Fibroblast of the aortic adventitia (primary cell): ENCODE measurements at regions not wholly inside any gene's neighbourhood (a gene's known extent, or its start where the extent isn't known, plus 50 kb on each side); places are given as distances from the start of the nearest gene placed in this dataset.

Source experiments
- DNase-seq: peaks from one replicate; pipeline ENCODE4 v3.0.0-alpha.2; 2010; ENCODE audit warnings: low read depth
- H3K4me3 ChIP-seq: 2 replicates; pipeline ENCODE4 v1.5.1; 2011; ENCODE audit warnings: low read depth, mild to moderate bottlenecking, control low read depth, low read length, moderate library complexity
- TF ChIP-seq, protein P1 (sequence below): IDR thresholded peaks from 2 replicates; pipeline ENCODE4 v1.5.1; 2011; ENCODE audit warnings: mild to moderate bottlenecking, low read length, control low read depth, inconsistent platforms; ENCODE audit not compliant: insufficient read depth

DNA sequence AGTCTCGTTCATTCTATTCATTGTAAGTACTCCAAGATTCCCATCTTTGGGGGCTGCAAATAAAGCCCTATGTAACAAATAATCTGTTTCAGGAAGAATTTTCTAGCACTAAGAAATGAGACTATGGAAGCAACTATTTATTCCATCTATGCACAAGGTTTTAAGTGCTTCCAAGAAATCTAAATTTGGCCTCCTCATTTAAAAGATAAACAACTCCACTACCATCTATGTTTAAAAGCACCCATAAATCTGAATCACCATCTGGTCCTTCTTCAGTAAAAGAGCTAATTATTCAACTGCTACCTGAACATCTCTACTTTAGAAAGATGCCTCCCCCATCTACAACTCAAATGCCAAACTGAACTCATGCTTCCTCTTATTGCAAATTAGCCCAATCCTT is 547.3 kb upstream of the LRRC4C start:
- TF ChIP-seq, protein P1, sequence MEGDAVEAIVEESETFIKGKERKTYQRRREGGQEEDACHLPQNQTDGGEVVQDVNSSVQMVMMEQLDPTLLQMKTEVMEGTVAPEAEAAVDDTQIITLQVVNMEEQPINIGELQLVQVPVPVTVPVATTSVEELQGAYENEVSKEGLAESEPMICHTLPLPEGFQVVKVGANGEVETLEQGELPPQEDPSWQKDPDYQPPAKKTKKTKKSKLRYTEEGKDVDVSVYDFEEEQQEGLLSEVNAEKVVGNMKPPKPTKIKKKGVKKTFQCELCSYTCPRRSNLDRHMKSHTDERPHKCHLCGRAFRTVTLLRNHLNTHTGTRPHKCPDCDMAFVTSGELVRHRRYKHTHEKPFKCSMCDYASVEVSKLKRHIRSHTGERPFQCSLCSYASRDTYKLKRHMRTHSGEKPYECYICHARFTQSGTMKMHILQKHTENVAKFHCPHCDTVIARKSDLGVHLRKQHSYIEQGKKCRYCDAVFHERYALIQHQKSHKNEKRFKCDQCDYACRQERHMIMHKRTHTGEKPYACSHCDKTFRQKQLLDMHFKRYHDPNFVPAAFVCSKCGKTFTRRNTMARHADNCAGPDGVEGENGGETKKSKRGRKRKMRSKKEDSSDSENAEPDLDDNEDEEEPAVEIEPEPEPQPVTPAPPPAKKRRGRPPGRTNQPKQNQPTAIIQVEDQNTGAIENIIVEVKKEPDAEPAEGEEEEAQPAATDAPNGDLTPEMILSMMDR, result no peak
- no peak for DNase-seq
- no peak overlapping the region for H3K4me3 ChIP-seq

DNA sequence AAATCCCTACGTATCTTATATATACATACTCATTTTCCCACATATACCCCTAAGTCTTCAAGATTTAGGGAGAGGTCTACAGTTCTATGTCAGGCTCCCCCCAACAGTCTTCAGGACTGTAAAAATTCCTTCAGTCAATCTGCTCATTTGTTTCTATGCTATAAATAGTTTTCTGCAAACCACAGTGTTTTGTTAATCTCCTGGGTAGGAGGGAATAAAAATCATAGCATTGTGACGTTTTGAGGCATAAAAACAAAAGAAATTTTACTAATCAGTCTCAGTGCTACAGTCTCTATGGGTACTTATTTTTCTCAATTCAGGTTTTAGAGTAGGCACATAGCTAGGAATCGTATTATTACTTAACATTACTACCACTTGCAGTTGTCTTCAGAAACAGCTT is 552.8 kb upstream of the LRRC4C start:
- TF ChIP-seq, protein P1, result no peak
- DNase-seq, result no peak

DNA sequence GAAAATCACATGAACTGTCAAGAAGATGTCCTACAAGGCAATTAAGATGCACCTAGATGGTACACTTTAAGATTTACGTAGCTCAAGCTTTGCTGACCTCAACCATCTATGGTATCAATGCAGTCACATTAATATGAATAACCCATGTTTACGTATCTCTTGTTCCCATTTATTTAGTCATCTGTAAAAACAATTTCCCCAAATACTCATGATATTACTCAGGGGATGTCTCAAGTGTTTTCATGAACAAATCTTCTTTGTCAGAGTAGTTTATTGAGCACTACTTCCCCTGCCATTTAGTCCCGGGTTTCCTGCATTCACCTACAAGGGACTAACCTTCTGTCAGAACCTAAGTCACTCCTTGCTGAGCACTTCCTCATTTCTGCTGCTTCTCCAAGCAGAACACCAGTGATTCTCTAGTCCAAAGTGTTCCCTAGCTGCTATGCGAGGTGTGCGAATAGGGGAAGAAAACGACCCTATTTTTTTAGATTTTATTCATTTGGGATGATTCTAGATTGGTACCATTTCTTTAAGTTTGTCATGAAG is 554.3 kb upstream of the LRRC4C start:
- TF ChIP-seq, protein P1, result no peak
- no peak for DNase-seq
- no peak overlapping the region for H3K4me3 ChIP-seq

More for the DNA sequence above, 552.8 kb upstream of the LRRC4C start:
- H3K4me3 ChIP-seq, result no peak overlapping the region

DNA sequence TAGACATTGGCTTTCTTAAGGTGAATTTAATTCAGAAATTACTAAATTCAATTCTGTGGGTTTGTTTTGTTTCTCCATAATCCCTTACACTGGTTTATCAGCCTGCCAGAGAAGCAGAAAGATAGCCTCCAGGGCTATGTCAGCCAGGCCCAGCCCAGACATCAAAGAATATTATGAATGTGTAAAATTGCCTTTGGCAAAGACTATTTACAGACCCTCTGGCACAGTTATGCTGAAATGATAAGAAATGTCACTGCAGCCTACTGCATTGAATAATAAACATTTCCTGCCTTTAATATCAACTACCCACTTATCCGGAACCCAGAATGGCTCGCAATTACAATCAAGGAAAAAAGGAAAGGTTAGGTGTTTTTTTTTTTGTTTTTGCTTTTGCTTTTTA is 562.5 kb upstream of the LRRC4C start:
- no peak overlapping the region for H3K4me3 ChIP-seq
- no peak for DNase-seq
- TF ChIP-seq, protein P1, result no peak

DNA sequence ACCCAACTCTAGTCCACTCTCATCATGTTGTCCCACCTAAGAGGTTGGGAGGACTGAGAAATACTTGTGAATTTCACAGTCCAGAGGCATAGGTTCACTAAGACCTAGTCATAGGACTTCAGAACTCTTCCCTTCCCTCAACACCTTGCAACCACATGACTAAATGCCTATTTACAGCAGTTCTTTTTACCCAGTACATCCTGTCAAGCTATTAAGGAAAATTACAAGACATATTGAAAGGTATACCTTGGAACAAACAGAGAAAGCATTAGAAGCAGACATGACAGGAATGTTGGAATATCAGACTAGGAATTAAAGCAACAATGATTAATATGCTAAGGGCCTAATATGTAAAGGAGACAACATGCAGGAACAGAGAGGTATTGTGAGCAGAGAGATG is 563.8 kb upstream of the LRRC4C start:
- no peak for DNase-seq
- no peak overlapping the region for H3K4me3 ChIP-seq
- TF ChIP-seq, protein P1, result no peak

DNA sequence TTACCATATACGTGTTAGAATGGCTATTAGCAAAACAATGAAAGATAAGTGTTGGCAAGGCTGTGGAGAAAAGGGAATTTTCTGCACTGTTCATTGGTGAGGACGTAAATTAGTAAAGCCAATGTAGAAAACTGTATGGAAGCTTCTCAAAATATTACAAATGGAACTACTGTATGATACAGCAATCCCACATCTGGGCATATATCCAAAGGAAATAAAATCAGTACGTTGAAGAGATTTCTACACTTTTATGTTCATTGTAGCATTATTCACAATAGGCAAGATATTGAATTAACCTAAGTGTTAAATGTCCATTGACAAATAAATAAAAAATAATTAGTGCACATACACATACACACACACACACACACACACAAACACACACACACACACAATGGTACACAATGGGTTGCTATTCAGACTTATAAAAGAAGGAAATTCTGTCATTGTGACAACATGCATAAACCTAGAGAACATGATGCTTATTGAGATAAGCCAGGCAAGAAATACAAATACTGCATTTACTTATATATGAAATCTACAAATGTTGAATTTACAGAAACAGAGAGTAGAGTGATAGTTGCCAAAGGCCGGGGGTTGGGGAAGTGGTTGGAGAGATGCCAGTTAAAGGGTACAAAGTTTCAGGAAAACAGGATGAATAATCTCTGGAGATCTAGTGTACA is 565.8 kb upstream of the LRRC4C start:
- peak; percentile 7 for DNase-seq

More for the DNA sequence above, 565.8 kb upstream of the LRRC4C start:
- H3K4me3 ChIP-seq, result no peak overlapping the region
- TF ChIP-seq, protein P1, result no peak
